Liver (tissue), 8 donors: ENCODE measurements at regions not wholly inside any gene's neighbourhood (a gene's known extent, or its start where the extent isn't known, plus 50 kb on each side); places are given as distances from the start of the nearest gene placed in this dataset.

Experiments
- DNase-seq: peaks from one replicate; pipeline ENCODE4 v3.0.0-alpha.2; 2017; ENCODE audit warnings: low spot score
- H3K27ac ChIP-seq, 2 donors: one replicate each; pipeline ENCODE4 v1.7.0; 2013; ENCODE audit warnings: inconsistent platforms in 2 of 2, low read length in 2 of 2, control low read depth in 1 of 2, low read depth in 1 of 2, mild to moderate bottlenecking in 1 of 2
- H3K27me3 ChIP-seq, 4 donors: one replicate each; pipeline versions ENCODE4 v1.6.1 to v1.7.0; 2013; ENCODE audit warnings: low read length in 3 of 4, inconsistent platforms in 1 of 4, mild to moderate bottlenecking in 1 of 4, moderate library complexity in 1 of 4; ENCODE audit not compliant: control insufficient read depth in 4 of 4, insufficient read depth in 4 of 4
- H3K36me3 ChIP-seq, 4 donors: one replicate each; pipeline versions ENCODE4 v1.6.1 to v1.7.0; 2013; ENCODE audit warnings: low read length in 3 of 4, mild to moderate bottlenecking in 3 of 4, low read depth in 1 of 4, moderate library complexity in 1 of 4; ENCODE audit not compliant: control insufficient read depth in 4 of 4, insufficient read depth in 3 of 4
- H3K4me1 ChIP-seq, 4 donors: one replicate each; pipeline versions ENCODE4 v1.6.1 to v1.7.0; 2013; ENCODE audit warnings: low read length in 3 of 4, mild to moderate bottlenecking in 3 of 4, moderate library complexity in 1 of 4; ENCODE audit not compliant: control insufficient read depth in 4 of 4, insufficient read depth in 4 of 4
- H3K4me3 ChIP-seq, 3 donors: one replicate each; pipeline versions ENCODE4 v1.6.1 to v1.7.0; 2013; ENCODE audit warnings: low read length in 3 of 3, control low read depth in 1 of 3, low read depth in 1 of 3, mild to moderate bottlenecking in 1 of 3
- H3K9ac ChIP-seq, 2 donors: one replicate each; pipeline ENCODE4 v1.7.0; 2013; ENCODE audit warnings: low read length in 2 of 2, mild to moderate bottlenecking in 2 of 2, moderate library complexity in 2 of 2, control low read depth in 1 of 2, low read depth in 1 of 2
- H3K9me3 ChIP-seq, 4 donors: one replicate each; pipeline versions ENCODE4 v1.6.1 to v1.7.0; 2013; ENCODE audit warnings: low read length in 3 of 4; ENCODE audit not compliant: control insufficient read depth in 4 of 4
- EGR1 ChIP-seq, 2 donors: IDR thresholded peaks; 2 replicates each; pipeline ENCODE4 v1.6.1; 2016 to 2018; ENCODE audit warnings: antibody characterized with exemption in 2 of 2, low read depth in 2 of 2
- FOXA1 ChIP-seq: IDR thresholded peaks from 2 replicates; pipeline ENCODE4 v1.6.1; 2016; ENCODE audit warnings: antibody characterized with exemption
- FOXA2 ChIP-seq: IDR thresholded peaks from 2 replicates; pipeline ENCODE4 v1.6.1; 2016; ENCODE audit warnings: antibody characterized with exemption
- GABPA ChIP-seq, 2 donors: IDR thresholded peaks in 1 of 2; conservative IDR thresholded peaks in 1 of 2; 2 replicates each; pipeline ENCODE4 v1.6.1; 2016; ENCODE audit warnings: antibody characterized with exemption in 2 of 2, mild to moderate bottlenecking in 1 of 2, moderate library complexity in 1 of 2
- HNF4A ChIP-seq, 2 donors: conservative IDR thresholded peaks; 2 replicates each; pipeline ENCODE4 v1.6.1; 2016; ENCODE audit warnings: antibody characterized with exemption in 2 of 2, mild to moderate bottlenecking in 2 of 2
- HNF4G ChIP-seq: IDR thresholded peaks from 2 replicates; pipeline ENCODE4 v1.6.1; 2016; ENCODE audit warnings: antibody characterized with exemption
- JUND ChIP-seq, 2 donors: IDR thresholded peaks; 2 replicates each; pipeline ENCODE4 v1.6.1; 2016; ENCODE audit warnings: antibody characterized with exemption in 2 of 2
- NR2F2 ChIP-seq: IDR thresholded peaks from 2 replicates; pipeline ENCODE4 v1.6.1; 2016; ENCODE audit warnings: antibody characterized with exemption
- RAD21 ChIP-seq, 2 donors: IDR thresholded peaks; 2 replicates each; pipeline ENCODE4 v1.6.1; 2016; ENCODE audit warnings: antibody characterized with exemption in 2 of 2, mild to moderate bottlenecking in 2 of 2
- RXRA ChIP-seq, 2 donors: IDR thresholded peaks; 2 replicates each; pipeline ENCODE4 v1.6.1; 2017 to 2018; ENCODE audit warnings: antibody characterized with exemption in 2 of 2, mild to moderate bottlenecking in 1 of 2
- SP1 ChIP-seq: IDR thresholded peaks from 2 replicates; pipeline ENCODE4 v1.6.1; 2018; ENCODE audit warnings: antibody characterized with exemption, mild to moderate bottlenecking
- TAF1 ChIP-seq: conservative IDR thresholded peaks from 2 replicates; pipeline ENCODE4 v1.6.1; 2016; ENCODE audit warnings: antibody characterized with exemption, mild to moderate bottlenecking
- YY1 ChIP-seq: IDR thresholded peaks from 2 replicates; pipeline ENCODE4 v1.6.1; 2016; ENCODE audit warnings: antibody characterized with exemption, mild to moderate bottlenecking
- WGBS: extraction: QIAGEN DNeasy Blood & Tissue Kit; methylation state at CpG from one replicate; pipeline ENCODE4 v1.1.7; 2013; 5-methylcytosine and 5-hydroxymethylcytosine counted together
- TF ChIP-seq, protein P1 (sequence below): IDR thresholded peaks from 2 replicates; pipeline ENCODE4 v1.6.1; 2016; ENCODE audit warnings: antibody characterized with exemption
- TF ChIP-seq, protein P2 (sequence below): IDR thresholded peaks from 2 replicates; pipeline ENCODE4 v1.6.1; 2016; ENCODE audit warnings: antibody characterized with exemption
- TF ChIP-seq, protein P3 (sequence below): fragments of 150-350 bp; IDR thresholded peaks from 2 replicates; pipeline ENCODE4 v1.5.1; 2017; ENCODE audit warnings: improper control_type of control experiment, low read depth, low read length; ENCODE audit not compliant: missing input control
- TF ChIP-seq, protein P4 (sequence below): IDR thresholded peaks from 2 replicates; pipeline ENCODE4 v1.6.1; 2016; ENCODE audit warnings: antibody characterized with exemption, mild to moderate bottlenecking
- TF ChIP-seq, protein P5 (sequence below): IDR thresholded peaks from 2 replicates; pipeline ENCODE4 v1.6.1; 2016; ENCODE audit warnings: antibody characterized with exemption
- donor health status: healthy.
- donor health status: healthy.
- donor health status: healthy.
- donor health status: healthy.
- donor health status: healthy.

DNA sequence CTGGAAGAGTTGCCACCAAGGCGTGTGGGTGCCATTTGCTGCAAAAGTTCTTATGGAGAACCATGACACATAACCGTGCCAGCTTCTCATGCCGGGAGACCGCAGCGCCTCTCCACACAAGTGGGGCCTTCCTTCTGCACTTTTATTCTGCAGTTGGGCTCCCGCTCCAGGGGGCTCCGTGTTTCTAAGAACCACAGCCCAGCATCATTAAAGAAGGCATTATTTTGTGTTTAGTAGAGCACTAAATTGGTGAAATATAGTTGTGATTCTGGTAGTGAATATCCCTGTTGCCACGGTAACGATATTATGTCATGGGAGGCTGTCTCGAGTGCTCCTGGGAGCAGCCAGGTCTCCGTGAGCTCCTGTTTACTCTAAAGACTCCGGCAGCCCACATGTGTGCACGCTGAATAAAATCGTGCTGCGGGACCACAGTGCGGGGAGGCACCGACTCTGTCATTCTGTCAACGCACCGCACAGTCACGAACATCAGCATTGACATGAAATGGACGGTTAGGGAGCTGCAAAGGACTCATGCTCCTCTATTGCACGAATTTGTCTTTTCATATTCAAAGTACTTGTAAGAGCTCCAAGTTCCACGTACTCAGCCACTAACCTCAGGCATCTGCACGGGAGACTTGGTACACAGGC is 68.8 kb upstream of the PITRM1 start:
- no peak for DNase-seq
- Histone ChIP-seq H3K36me3 (no peaks in the 10 kb centered on the region), H3K4me1 (peaks cover 0 to 3% (median 0%) of the 10 kb centered on the region in 4 donors), H3K4me3 (no peak overlapping the region), H3K9me3 (no peaks in the 10 kb centered on the region), H3K9ac (no peak overlapping the region), H3K27ac (no peak overlapping the region), H3K27me3 (peaks cover 0 to 5% (median 0%) of the 10 kb centered on the region in 4 donors)
- WGBS, result 86% methylated on average over 24 of the region's 24 CpGs
- TF ChIP-seq JUND (IDR thresholded peaks at IDR 0.05) (no peak), FOXA1 (no peak), EGR1 (IDR thresholded peaks at IDR 0.05; ENCODE audit: low read depth in 2 of 2) (no peak), HNF4G (no peak), FOXA2 (no peak), RAD21 (IDR thresholded peaks at IDR 0.05) (no peak), SP1 (no peak), YY1 (no peak), GABPA (IDR thresholded peaks at IDR 0.05 in 1 of 2, conservative IDR thresholded peaks at IDR 0.05 in 1 of 2) (no peak), RXRA (IDR thresholded peaks at IDR 0.05) (no peak), HNF4A (conservative IDR thresholded peaks at IDR 0.05) (no peak), NR2F2 (no peak), TAF1 (no peak)
- TF ChIP-seq, protein P1, sequence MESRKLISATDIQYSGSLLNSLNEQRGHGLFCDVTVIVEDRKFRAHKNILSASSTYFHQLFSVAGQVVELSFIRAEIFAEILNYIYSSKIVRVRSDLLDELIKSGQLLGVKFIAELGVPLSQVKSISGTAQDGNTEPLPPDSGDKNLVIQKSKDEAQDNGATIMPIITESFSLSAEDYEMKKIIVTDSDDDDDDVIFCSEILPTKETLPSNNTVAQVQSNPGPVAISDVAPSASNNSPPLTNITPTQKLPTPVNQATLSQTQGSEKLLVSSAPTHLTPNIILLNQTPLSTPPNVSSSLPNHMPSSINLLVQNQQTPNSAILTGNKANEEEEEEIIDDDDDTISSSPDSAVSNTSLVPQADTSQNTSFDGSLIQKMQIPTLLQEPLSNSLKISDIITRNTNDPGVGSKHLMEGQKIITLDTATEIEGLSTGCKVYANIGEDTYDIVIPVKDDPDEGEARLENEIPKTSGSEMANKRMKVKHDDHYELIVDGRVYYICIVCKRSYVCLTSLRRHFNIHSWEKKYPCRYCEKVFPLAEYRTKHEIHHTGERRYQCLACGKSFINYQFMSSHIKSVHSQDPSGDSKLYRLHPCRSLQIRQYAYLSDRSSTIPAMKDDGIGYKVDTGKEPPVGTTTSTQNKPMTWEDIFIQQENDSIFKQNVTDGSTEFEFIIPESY, result no peak
- TF ChIP-seq, protein P2, sequence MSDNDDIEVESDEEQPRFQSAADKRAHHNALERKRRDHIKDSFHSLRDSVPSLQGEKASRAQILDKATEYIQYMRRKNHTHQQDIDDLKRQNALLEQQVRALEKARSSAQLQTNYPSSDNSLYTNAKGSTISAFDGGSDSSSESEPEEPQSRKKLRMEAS, result no peak
- TF ChIP-seq, protein P3, sequence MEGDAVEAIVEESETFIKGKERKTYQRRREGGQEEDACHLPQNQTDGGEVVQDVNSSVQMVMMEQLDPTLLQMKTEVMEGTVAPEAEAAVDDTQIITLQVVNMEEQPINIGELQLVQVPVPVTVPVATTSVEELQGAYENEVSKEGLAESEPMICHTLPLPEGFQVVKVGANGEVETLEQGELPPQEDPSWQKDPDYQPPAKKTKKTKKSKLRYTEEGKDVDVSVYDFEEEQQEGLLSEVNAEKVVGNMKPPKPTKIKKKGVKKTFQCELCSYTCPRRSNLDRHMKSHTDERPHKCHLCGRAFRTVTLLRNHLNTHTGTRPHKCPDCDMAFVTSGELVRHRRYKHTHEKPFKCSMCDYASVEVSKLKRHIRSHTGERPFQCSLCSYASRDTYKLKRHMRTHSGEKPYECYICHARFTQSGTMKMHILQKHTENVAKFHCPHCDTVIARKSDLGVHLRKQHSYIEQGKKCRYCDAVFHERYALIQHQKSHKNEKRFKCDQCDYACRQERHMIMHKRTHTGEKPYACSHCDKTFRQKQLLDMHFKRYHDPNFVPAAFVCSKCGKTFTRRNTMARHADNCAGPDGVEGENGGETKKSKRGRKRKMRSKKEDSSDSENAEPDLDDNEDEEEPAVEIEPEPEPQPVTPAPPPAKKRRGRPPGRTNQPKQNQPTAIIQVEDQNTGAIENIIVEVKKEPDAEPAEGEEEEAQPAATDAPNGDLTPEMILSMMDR, result no peak
- TF ChIP-seq, protein P4, sequence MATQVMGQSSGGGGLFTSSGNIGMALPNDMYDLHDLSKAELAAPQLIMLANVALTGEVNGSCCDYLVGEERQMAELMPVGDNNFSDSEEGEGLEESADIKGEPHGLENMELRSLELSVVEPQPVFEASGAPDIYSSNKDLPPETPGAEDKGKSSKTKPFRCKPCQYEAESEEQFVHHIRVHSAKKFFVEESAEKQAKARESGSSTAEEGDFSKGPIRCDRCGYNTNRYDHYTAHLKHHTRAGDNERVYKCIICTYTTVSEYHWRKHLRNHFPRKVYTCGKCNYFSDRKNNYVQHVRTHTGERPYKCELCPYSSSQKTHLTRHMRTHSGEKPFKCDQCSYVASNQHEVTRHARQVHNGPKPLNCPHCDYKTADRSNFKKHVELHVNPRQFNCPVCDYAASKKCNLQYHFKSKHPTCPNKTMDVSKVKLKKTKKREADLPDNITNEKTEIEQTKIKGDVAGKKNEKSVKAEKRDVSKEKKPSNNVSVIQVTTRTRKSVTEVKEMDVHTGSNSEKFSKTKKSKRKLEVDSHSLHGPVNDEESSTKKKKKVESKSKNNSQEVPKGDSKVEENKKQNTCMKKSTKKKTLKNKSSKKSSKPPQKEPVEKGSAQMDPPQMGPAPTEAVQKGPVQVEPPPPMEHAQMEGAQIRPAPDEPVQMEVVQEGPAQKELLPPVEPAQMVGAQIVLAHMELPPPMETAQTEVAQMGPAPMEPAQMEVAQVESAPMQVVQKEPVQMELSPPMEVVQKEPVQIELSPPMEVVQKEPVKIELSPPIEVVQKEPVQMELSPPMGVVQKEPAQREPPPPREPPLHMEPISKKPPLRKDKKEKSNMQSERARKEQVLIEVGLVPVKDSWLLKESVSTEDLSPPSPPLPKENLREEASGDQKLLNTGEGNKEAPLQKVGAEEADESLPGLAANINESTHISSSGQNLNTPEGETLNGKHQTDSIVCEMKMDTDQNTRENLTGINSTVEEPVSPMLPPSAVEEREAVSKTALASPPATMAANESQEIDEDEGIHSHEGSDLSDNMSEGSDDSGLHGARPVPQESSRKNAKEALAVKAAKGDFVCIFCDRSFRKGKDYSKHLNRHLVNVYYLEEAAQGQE, result no peak
- TF ChIP-seq, protein P5, sequence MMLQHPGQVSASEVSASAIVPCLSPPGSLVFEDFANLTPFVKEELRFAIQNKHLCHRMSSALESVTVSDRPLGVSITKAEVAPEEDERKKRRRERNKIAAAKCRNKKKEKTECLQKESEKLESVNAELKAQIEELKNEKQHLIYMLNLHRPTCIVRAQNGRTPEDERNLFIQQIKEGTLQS, result no peak
